Uterus (tissue), 2 donors: ENCODE measurements at regions not wholly inside any gene's neighbourhood (a gene's known extent, or its start where the extent isn't known, plus 50 kb on each side); places are given as distances from the start of the nearest gene placed in this dataset.

Experiments
- POLR2A ChIP-seq, 2 donors: fragments of 450-650 bp; IDR thresholded peaks; one replicate each; pipeline ENCODE4 v1.6.1; 2016; ENCODE audit warnings: antibody characterized with exemption in 2 of 2, mild to moderate bottlenecking in 1 of 2, moderate library complexity in 1 of 2
- TF ChIP-seq, protein P1 (sequence below), 4 experiments: fragments of 200-600 bp in 2 of 4; fragments of 450-650 bp in 2 of 4; sonication (generic) in 2 of 4; IDR thresholded peaks; one replicate each; pipeline ENCODE4 v1.5.1; 2016 to 2019; ENCODE audit warnings: antibody characterized with exemption in 4 of 4, mild to moderate bottlenecking in 2 of 4, moderate library complexity in 1 of 4

DNA sequence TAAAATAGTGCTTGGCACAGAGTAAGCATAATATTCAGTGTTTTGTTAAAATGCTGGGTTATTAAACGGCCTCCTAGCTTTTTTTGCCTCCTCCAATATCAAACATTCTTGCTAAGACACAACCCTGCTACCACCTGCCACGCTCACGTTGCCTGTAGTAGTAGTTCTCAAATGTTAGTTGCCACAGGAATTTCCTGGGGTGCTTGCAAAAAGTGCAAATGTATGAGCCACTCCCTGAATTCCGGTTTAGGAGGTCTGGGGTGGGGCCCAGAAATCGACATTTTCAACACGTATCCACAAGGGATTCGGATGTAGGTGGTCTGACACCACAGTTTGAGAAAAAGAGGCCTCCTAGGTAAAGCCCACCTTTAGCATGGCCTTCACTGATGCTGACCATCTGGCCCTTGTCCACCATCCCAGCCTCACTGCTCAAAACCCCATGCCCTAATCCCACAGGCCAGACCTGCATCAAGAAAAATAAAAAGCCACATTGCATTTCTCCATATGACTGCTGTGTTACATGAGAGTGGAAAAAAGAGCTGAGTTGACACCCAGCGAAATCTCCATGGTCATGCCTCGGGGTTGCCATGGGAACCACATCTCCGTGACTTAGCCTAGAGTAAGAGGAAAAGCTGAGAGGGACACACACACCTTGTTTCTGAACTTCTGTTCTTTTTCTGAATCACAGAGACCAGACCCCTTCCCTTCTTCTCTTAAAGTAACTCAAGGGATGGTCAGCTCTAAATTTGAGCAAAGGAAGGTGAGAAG, 116.4 kb upstream of the HES1 start:
- TF ChIP-seq, protein P1, sequence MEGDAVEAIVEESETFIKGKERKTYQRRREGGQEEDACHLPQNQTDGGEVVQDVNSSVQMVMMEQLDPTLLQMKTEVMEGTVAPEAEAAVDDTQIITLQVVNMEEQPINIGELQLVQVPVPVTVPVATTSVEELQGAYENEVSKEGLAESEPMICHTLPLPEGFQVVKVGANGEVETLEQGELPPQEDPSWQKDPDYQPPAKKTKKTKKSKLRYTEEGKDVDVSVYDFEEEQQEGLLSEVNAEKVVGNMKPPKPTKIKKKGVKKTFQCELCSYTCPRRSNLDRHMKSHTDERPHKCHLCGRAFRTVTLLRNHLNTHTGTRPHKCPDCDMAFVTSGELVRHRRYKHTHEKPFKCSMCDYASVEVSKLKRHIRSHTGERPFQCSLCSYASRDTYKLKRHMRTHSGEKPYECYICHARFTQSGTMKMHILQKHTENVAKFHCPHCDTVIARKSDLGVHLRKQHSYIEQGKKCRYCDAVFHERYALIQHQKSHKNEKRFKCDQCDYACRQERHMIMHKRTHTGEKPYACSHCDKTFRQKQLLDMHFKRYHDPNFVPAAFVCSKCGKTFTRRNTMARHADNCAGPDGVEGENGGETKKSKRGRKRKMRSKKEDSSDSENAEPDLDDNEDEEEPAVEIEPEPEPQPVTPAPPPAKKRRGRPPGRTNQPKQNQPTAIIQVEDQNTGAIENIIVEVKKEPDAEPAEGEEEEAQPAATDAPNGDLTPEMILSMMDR (IDR thresholded peaks at IDR 0.05): no peak
- TF ChIP-seq POLR2A (IDR thresholded peaks at IDR 0.05): no peak
